ENCODE measurements at regions not wholly inside any gene's neighbourhood (a gene's known extent, or its start where the extent isn't known, plus 50 kb on each side); places are given as distances from the start of the nearest gene placed in this dataset.

DNA sequence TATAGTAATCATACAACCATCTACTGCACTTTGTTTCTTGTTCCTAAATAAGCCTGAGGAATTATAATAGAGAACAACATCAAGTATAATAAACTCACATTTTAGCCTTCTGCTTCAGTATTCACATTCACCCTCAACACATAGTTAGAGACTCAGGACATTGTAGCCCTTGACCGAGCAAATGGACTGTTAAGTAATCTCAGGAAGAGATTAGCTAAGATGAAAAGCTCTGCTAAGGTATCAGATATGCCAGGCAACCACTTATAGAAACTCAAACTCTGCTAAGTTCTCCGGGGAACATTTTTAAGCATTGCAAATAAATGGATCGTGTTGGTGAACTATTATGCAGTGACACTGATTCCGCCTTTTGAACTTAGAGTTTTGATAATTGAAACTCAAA is 252.0 kb downstream of the DTWD2 start:
- DNase-seq (no peak), FAIRE-seq (no peak)
- H3K4me1 ChIP-seq (ENCODE audit: control insufficient read depth in 3 of 3, insufficient read depth in 2 of 3, low read depth in 1 of 3, low read length in 2 of 3) = no peaks in the 10 kb centered on the region
- WGBS, 3 donors = 66 to 81% (median 71%) methylated on average over 4 of the region's 4 CpGs
- no peaks in the 10 kb centered on the region for H3K9me3 ChIP-seq (ENCODE audit: control insufficient read depth in 2 of 2, insufficient read depth in 1 of 2, low read depth in 1 of 2, low read length in 1 of 2)
- H3K27me3 ChIP-seq (ENCODE audit: control insufficient read depth in 3 of 3, insufficient read depth in 3 of 3, low read length in 3 of 3) = no peaks in the 10 kb centered on the region
- no peak overlapping the region for H3K27ac ChIP-seq (ENCODE audit: low read depth in 1 of 3, low read length in 2 of 3)
- H3K4me3 ChIP-seq (ENCODE audit: low read depth in 1 of 3, low read length in 3 of 3) = no peak overlapping the region
- no peaks in the 10 kb centered on the region for H3K36me3 ChIP-seq (ENCODE audit: control insufficient read depth in 3 of 3, insufficient read depth in 2 of 3, low read depth in 1 of 3, low read length in 3 of 3)

GRCh38 chr5:118733394-118733793 is 255.0 kb downstream of the DTWD2 start:
- H3K4me3 ChIP-seq (ENCODE audit: low read depth in 1 of 3, low read length in 3 of 3) = no peak overlapping the region
- H3K36me3 ChIP-seq (ENCODE audit: control insufficient read depth in 3 of 3, insufficient read depth in 2 of 3, low read depth in 1 of 3, low read length in 3 of 3) = no peaks in the 10 kb centered on the region
- H3K9me3 ChIP-seq (ENCODE audit: control insufficient read depth in 2 of 2, insufficient read depth in 1 of 2, low read depth in 1 of 2, low read length in 1 of 2) = no peaks in the 10 kb centered on the region
- no peak for FAIRE-seq
- H3K27me3 ChIP-seq (ENCODE audit: control insufficient read depth in 3 of 3, insufficient read depth in 3 of 3, low read length in 3 of 3) = no peaks in the 10 kb centered on the region
- no peak overlapping the region for H3K27ac ChIP-seq (ENCODE audit: low read depth in 1 of 3, low read length in 2 of 3)
- H3K4me1 ChIP-seq (ENCODE audit: control insufficient read depth in 3 of 3, insufficient read depth in 2 of 3, low read depth in 1 of 3, low read length in 2 of 3) = no peaks in the 10 kb centered on the region
- WGBS, 3 donors = 92 to 94% (median 92%) methylated on average over 3 of the region's 3 CpGs
- DNase-seq = no peak

GRCh38 chr5:118728191-118728590 is 260.2 kb downstream of the DTWD2 start:
- H3K4me3 ChIP-seq (ENCODE audit: low read depth in 1 of 3, low read length in 3 of 3) = no peak overlapping the region
- FAIRE-seq (no peak), DNase-seq (no peak)
- 33 to 71% (median 67%) methylated on average over 2 of the region's 2 CpGs for WGBS, 3 donors
- no peak overlapping the region for H3K27ac ChIP-seq (ENCODE audit: low read depth in 1 of 3, low read length in 2 of 3)
- no peaks in the 10 kb centered on the region for H3K27me3 ChIP-seq (ENCODE audit: control insufficient read depth in 3 of 3, insufficient read depth in 3 of 3, low read length in 3 of 3)
- H3K36me3 ChIP-seq (ENCODE audit: control insufficient read depth in 3 of 3, insufficient read depth in 2 of 3, low read depth in 1 of 3, low read length in 3 of 3) = no peaks in the 10 kb centered on the region
- no peaks in the 10 kb centered on the region for H3K9me3 ChIP-seq (ENCODE audit: control insufficient read depth in 2 of 2, insufficient read depth in 1 of 2, low read depth in 1 of 2, low read length in 1 of 2)
- no peaks in the 10 kb centered on the region for H3K4me1 ChIP-seq (ENCODE audit: control insufficient read depth in 3 of 3, insufficient read depth in 2 of 3, low read depth in 1 of 3, low read length in 2 of 3)

- WGBS, 3 donors = 55 to 78% (median 65%) methylated on average over 3 of the region's 3 CpGs
- H3K36me3 ChIP-seq (ENCODE audit: control insufficient read depth in 3 of 3, insufficient read depth in 2 of 3, low read depth in 1 of 3, low read length in 3 of 3) = no peaks in the 10 kb centered on the region
- H3K4me3 ChIP-seq (ENCODE audit: low read depth in 1 of 3, low read length in 3 of 3) = no peak overlapping the region
- no peaks in the 10 kb centered on the region for H3K27me3 ChIP-seq (ENCODE audit: control insufficient read depth in 3 of 3, insufficient read depth in 3 of 3, low read length in 3 of 3)
- DNase-seq (no peak), FAIRE-seq (no peak)
- H3K9me3 ChIP-seq (ENCODE audit: control insufficient read depth in 2 of 2, insufficient read depth in 1 of 2, low read depth in 1 of 2, low read length in 1 of 2) = no peaks in the 10 kb centered on the region
- no peaks in the 10 kb centered on the region for H3K4me1 ChIP-seq (ENCODE audit: control insufficient read depth in 3 of 3, insufficient read depth in 2 of 3, low read depth in 1 of 3, low read length in 2 of 3)
- no peak overlapping the region for H3K27ac ChIP-seq (ENCODE audit: low read depth in 1 of 3, low read length in 2 of 3)
Measured at GRCh38 chr5:118726891-118727290, 261.5 kb downstream of the DTWD2 start.

GRCh38 chr5:118723021-118723338 is 265.4 kb downstream of the DTWD2 start:
- no peaks in the 10 kb centered on the region for H3K27me3 ChIP-seq (ENCODE audit: control insufficient read depth in 3 of 3, insufficient read depth in 3 of 3, low read length in 3 of 3)
- H3K4me3 ChIP-seq (ENCODE audit: low read depth in 1 of 3, low read length in 3 of 3) = no peak overlapping the region
- H3K9me3 ChIP-seq (ENCODE audit: control insufficient read depth in 2 of 2, insufficient read depth in 1 of 2, low read depth in 1 of 2, low read length in 1 of 2) = no peaks in the 10 kb centered on the region
- no peaks in the 10 kb centered on the region for H3K4me1 ChIP-seq (ENCODE audit: control insufficient read depth in 3 of 3, insufficient read depth in 2 of 3, low read depth in 1 of 3, low read length in 2 of 3)
- no peaks in the 10 kb centered on the region for H3K36me3 ChIP-seq (ENCODE audit: control insufficient read depth in 3 of 3, insufficient read depth in 2 of 3, low read depth in 1 of 3, low read length in 3 of 3)
- FAIRE-seq (no peak), DNase-seq (no peak)
- H3K27ac ChIP-seq (ENCODE audit: low read depth in 1 of 3, low read length in 2 of 3) = no peak overlapping the region

GRCh38 chr5:118722122-118723020 is 266.0 kb downstream of the DTWD2 start:
- Histone ChIP-seq H3K4me3 (ENCODE audit: low read depth in 1 of 3, low read length in 3 of 3) (no peak overlapping the region), H3K27ac (ENCODE audit: low read depth in 1 of 3, low read length in 2 of 3) (no peak overlapping the region), H3K27me3 (ENCODE audit: control insufficient read depth in 3 of 3, insufficient read depth in 3 of 3, low read length in 3 of 3) (no peaks in the 10 kb centered on the region), H3K36me3 (ENCODE audit: control insufficient read depth in 3 of 3, insufficient read depth in 2 of 3, low read depth in 1 of 3, low read length in 3 of 3) (no peaks in the 10 kb centered on the region), H3K4me1 (ENCODE audit: control insufficient read depth in 3 of 3, insufficient read depth in 2 of 3, low read depth in 1 of 3, low read length in 2 of 3) (no peaks in the 10 kb centered on the region), H3K9me3 (ENCODE audit: control insufficient read depth in 2 of 2, insufficient read depth in 1 of 2, low read depth in 1 of 2, low read length in 1 of 2) (no peaks in the 10 kb centered on the region)
- FAIRE-seq = no peak
- WGBS, 3 donors = 74 to 82% (median 78%) methylated on average over 7 of the region's 7 CpGs
- no peak for DNase-seq

GRCh38 chr5:118711727-118712126 is 276.6 kb downstream of the DTWD2 start:
- no peak overlapping the region for H3K4me3 ChIP-seq (ENCODE audit: low read depth in 1 of 3, low read length in 3 of 3)
- no peaks in the 10 kb centered on the region for H3K36me3 ChIP-seq (ENCODE audit: control insufficient read depth in 3 of 3, insufficient read depth in 2 of 3, low read depth in 1 of 3, low read length in 3 of 3)
- H3K27ac ChIP-seq (ENCODE audit: low read depth in 1 of 3, low read length in 2 of 3) = no peak overlapping the region
- H3K27me3 ChIP-seq (ENCODE audit: control insufficient read depth in 3 of 3, insufficient read depth in 3 of 3, low read length in 3 of 3) = no peaks in the 10 kb centered on the region
- DNase-seq = no peak
- no peak for FAIRE-seq
- H3K9me3 ChIP-seq (ENCODE audit: control insufficient read depth in 2 of 2, insufficient read depth in 1 of 2, low read depth in 1 of 2, low read length in 1 of 2) = peaks cover 0 to 10% of the 10 kb centered on the region in 2 donors
- WGBS, 3 donors = 76 to 100% (median 89%) methylated on average over 1 of the region's 1 CpG
- no peaks in the 10 kb centered on the region for H3K4me1 ChIP-seq (ENCODE audit: control insufficient read depth in 3 of 3, insufficient read depth in 2 of 3, low read depth in 1 of 3, low read length in 2 of 3)

DNA sequence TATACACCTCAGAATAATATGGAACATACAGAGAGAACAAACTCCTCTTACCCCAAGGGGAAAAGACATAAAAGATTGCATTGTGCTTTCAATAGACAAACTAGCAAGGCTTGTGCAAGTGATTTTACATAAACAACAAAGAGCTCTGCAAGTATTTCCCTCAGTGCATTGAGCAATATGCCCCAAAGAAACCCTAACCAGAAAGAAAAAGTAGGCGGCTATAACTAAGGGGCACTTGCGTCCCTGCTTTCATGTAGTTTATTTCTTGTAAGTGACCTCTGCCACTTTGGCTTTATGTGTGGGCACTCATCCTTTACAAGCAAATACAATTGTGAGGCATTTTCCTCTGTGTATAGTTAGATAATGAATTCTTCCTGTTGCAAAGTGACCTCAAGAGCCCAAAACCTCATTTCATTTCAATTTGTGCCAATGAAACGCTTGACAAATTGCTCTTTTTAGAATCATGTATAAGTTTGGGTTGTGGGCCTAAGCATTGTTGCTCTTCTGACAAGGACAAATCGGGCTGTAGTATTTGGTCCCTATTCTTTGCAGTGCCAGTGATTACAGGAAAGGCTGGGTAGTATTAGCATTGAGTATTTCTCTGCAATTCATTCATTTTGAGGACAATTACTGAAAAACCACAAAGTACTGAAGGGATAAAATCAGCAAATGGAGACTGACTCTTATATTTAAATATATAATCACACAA is 282.2 kb downstream of the DTWD2 start:
- 76 to 89% (median 77%) methylated on average over 4 of the region's 4 CpGs for WGBS, 3 donors
- Histone ChIP-seq H3K4me3 (ENCODE audit: low read depth in 1 of 3, low read length in 3 of 3) (no peak overlapping the region), H3K27ac (ENCODE audit: low read depth in 1 of 3, low read length in 2 of 3) (no peak overlapping the region), H3K27me3 (ENCODE audit: control insufficient read depth in 3 of 3, insufficient read depth in 3 of 3, low read length in 3 of 3) (no peaks in the 10 kb centered on the region), H3K4me1 (ENCODE audit: control insufficient read depth in 3 of 3, insufficient read depth in 2 of 3, low read depth in 1 of 3, low read length in 2 of 3) (no peaks in the 10 kb centered on the region), H3K36me3 (ENCODE audit: control insufficient read depth in 3 of 3, insufficient read depth in 2 of 3, low read depth in 1 of 3, low read length in 3 of 3) (no peaks in the 10 kb centered on the region), H3K9me3 (ENCODE audit: control insufficient read depth in 2 of 2, insufficient read depth in 1 of 2, low read depth in 1 of 2, low read length in 1 of 2) (peaks cover 0 to 10% of the 10 kb centered on the region in 2 donors)
- DNase-seq (no peak), FAIRE-seq (no peak)
